ENCODE measurements at regions not wholly inside any gene's neighbourhood (a gene's known extent, or its start where the extent isn't known, plus 50 kb on each side); places are given as distances from the start of the nearest gene placed in this dataset.

DNA sequence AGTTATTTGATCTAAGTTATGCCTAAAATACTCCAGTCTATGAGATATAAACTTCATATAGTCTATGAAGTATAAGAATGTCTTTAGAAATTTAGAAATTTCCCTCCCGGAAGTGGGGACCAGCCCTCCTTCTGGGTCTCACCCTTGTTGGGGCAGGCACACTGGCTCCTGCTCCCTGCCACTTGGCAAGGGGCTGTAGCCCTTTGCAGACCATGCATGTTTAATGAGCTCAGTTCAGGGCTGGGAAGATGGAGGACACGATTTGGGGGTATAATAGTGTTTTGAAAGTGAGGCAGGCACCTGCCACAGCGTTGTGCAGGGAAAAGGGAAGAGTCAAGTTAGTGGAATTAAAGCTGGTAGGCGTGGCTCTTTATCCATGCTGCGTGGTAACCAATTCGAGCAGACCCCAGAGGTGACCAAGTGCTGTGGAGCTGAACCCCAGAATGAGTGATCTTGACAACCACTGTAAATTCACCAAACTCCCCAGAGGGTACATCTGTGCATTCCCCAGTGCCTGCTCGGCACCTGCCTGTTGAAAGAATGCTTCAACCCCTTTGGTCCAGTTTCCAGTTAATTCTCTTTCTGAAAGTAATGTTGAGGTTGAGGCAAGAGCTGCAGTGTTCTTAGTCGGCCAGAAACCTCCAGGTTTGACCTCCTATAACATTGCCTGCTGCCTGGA is 79.6 kb downstream of the DOP1B start:
- TF ChIP-seq, protein P1, sequence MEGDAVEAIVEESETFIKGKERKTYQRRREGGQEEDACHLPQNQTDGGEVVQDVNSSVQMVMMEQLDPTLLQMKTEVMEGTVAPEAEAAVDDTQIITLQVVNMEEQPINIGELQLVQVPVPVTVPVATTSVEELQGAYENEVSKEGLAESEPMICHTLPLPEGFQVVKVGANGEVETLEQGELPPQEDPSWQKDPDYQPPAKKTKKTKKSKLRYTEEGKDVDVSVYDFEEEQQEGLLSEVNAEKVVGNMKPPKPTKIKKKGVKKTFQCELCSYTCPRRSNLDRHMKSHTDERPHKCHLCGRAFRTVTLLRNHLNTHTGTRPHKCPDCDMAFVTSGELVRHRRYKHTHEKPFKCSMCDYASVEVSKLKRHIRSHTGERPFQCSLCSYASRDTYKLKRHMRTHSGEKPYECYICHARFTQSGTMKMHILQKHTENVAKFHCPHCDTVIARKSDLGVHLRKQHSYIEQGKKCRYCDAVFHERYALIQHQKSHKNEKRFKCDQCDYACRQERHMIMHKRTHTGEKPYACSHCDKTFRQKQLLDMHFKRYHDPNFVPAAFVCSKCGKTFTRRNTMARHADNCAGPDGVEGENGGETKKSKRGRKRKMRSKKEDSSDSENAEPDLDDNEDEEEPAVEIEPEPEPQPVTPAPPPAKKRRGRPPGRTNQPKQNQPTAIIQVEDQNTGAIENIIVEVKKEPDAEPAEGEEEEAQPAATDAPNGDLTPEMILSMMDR (IDR thresholded peaks at IDR 0.05) = no peak
- no peak for TF ChIP-seq POLR2A (IDR thresholded peaks at IDR 0.05)
- no peak for TF ChIP-seq POLR2AphosphoS5 (IDR thresholded peaks at IDR 0.05; ENCODE audit: insufficient read depth in 1 of 2, low read depth in 1 of 2)
- Histone ChIP-seq H3K4me1 (peaks cover 22% of the 10 kb centered on the region), H3K9me3 (no peaks in the 10 kb centered on the region), H3K36me3 (no peaks in the 10 kb centered on the region), H3K27ac (no peak overlapping the region), H3K4me3 (no peak overlapping the region), H3K27me3 (no peaks in the 10 kb centered on the region)
- no peak for DNase-seq (ENCODE audit: extremely low spot score in 2 of 2)
- intact Hi-C loops (cut with DNase I) = no loop called here

DNA sequence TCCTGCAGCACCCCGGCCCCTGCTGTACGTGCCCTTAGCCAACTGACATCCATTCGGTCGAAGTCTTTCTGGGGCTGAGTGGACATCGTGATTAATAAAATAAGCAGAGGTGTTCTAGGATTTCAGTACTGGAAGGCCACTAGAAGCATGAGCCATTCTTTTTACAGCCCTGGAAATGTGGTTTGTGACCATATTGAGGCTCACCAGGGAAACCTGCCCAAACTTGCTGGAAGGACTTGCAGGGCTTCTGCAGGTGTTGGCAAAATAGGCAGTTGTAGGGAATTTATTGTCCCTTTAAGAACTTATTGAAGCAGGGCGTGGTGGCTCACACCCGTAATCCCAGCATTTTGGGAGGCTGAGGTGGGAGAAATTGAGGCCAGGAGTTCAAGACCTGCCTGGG is 80.8 kb downstream of the DOP1B start:
- TF ChIP-seq, protein P1 (IDR thresholded peaks at IDR 0.05) = no peak
- TF ChIP-seq POLR2A (IDR thresholded peaks at IDR 0.05) (no peak), POLR2AphosphoS5 (IDR thresholded peaks at IDR 0.05; ENCODE audit: insufficient read depth in 1 of 2, low read depth in 1 of 2) (no peak)
- H3K4me1 ChIP-seq = peaks cover 22% of the 10 kb centered on the region
- H3K27ac ChIP-seq = no peak overlapping the region
- H3K36me3 ChIP-seq = no peaks in the 10 kb centered on the region
- intact Hi-C loops (cut with DNase I) = no loop called here
- no peak for DNase-seq (ENCODE audit: extremely low spot score in 2 of 2)
- no peaks in the 10 kb centered on the region for H3K27me3 ChIP-seq
- H3K4me3 ChIP-seq = no peak overlapping the region
- no peaks in the 10 kb centered on the region for H3K9me3 ChIP-seq

DNA sequence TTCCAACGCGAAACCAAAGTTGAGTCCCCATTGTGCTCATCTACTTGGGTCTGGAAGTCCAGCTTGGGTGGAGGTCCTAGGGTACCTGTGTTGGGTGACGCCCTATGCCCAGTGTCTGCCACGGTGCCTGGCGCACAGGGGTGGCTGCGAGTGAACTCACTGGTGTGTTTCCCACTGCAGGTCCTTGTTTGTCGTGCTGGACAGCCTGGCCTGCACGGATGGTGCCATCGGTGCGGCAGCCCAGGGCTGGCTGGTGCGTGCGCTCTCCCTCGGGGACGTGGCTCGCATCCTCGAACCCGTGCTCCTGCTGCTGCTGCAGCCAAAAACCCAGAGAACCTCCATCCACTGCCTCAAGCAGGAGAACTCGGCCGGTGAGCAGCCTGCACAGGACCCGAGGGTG is 80.4 kb upstream of the MORC3 start:
- Histone ChIP-seq H3K4me3 (no peak overlapping the region), H3K36me3 (no peaks in the 10 kb centered on the region), H3K4me1 (peaks cover 2% of the 10 kb centered on the region), H3K27ac (no peak overlapping the region), H3K9me3 (no peaks in the 10 kb centered on the region), H3K27me3 (no peaks in the 10 kb centered on the region)
- intact Hi-C loops (cut with DNase I) = no loop called here
- DNase-seq (ENCODE audit: extremely low spot score in 2 of 2) = no peak
- TF ChIP-seq, protein P1 (IDR thresholded peaks at IDR 0.05) = no peak
- no peak for TF ChIP-seq POLR2AphosphoS5 (IDR thresholded peaks at IDR 0.05; ENCODE audit: insufficient read depth in 1 of 2, low read depth in 1 of 2)
- TF ChIP-seq POLR2A (IDR thresholded peaks at IDR 0.05) = no peak

DNA sequence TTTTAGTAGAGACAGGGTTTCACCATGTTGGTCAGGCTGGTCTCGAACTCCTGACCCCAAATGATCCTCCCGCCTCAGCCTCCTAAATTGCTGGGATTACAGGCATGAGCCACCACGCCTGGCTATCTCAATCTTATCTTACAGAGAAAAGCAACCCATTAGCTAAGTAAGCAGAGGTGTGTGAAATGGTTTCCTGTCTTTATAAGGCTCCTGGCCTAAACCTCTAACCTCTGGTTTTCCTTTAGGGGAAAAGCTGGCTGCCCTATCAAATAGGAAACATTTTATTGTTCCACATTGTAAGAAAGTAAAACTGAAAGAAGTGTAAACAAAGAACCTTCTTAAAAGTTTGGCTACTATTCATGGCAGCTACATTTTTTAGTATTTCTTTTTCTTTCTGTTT is 78.3 kb upstream of the MORC3 start:
- no peak for DNase-seq (ENCODE audit: extremely low spot score in 2 of 2)
- intact Hi-C loops (cut with DNase I) = no loop called here
- Histone ChIP-seq H3K4me1 (no peaks in the 10 kb centered on the region), H3K27ac (no peak overlapping the region), H3K27me3 (no peaks in the 10 kb centered on the region), H3K9me3 (no peaks in the 10 kb centered on the region), H3K36me3 (peaks cover 0 to 16% of the 10 kb centered on the region in 2 donors), H3K4me3 (no peak overlapping the region)
- TF ChIP-seq POLR2A (IDR thresholded peaks at IDR 0.05) (no peak), POLR2AphosphoS5 (IDR thresholded peaks at IDR 0.05; ENCODE audit: insufficient read depth in 1 of 2, low read depth in 1 of 2) (no peak)
- TF ChIP-seq, protein P1 (IDR thresholded peaks at IDR 0.05) = no peak

DNA sequence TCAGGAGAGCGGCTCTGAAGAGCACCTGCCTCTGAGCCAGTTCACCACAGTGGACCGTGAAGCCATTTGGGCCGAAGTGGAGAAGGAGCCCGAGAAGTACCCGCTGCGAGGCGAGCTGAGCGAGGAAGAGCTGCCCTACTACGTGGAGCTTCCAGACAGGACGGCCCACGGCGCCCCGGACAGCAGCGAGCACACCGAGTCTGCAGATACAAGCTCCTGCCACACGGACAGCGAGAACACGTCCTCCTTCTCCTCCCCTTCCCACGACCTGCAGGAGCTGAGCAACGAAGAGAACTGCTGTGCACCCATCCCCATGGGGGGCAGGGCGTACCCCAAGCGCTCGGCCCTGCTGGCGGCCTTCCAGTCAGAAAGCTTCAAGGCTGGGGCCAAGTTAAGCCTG is 74.9 kb upstream of the MORC3 start:
- Histone ChIP-seq H3K27ac (no peak overlapping the region), H3K27me3 (no peaks in the 10 kb centered on the region), H3K36me3 (peaks cover 0 to 21% of the 10 kb centered on the region in 2 donors), H3K9me3 (no peaks in the 10 kb centered on the region), H3K4me3 (no peak overlapping the region), H3K4me1 (no peaks in the 10 kb centered on the region)
- intact Hi-C loops (cut with DNase I) = no loop called here
- TF ChIP-seq, protein P1 (IDR thresholded peaks at IDR 0.05) = no peak
- TF ChIP-seq POLR2A (IDR thresholded peaks at IDR 0.05) (no peak), POLR2AphosphoS5 (IDR thresholded peaks at IDR 0.05; ENCODE audit: insufficient read depth in 1 of 2, low read depth in 1 of 2) (no peak)
- DNase-seq (ENCODE audit: extremely low spot score in 2 of 2) = no peak
